Inflammatory macrophage (primary cell): ENCODE measurements at regions not wholly inside any gene's neighbourhood (a gene's known extent, or its start where the extent isn't known, plus 50 kb on each side); places are given as distances from the start of the nearest gene placed in this dataset.
"Not testable (repeated sequence)": the region's sequence is repeated elsewhere in the genome, so short reads cannot be mapped to it uniquely, and the experiment has no call there.

ENCODE experiments used
- DNase-seq, 2 donors: peaks; one replicate each; pipeline ENCODE4 v3.0.0-alpha.2; 2020 to 2022

GRCh38 chr22:49405590-49405989 is 422.1 kb downstream of the BRD1 start:
- DNase-seq, result no peak

GRCh38 chr22:49404576-49405241 is 423.0 kb downstream of the BRD1 start:
- DNase-seq, result no peak

DNA sequence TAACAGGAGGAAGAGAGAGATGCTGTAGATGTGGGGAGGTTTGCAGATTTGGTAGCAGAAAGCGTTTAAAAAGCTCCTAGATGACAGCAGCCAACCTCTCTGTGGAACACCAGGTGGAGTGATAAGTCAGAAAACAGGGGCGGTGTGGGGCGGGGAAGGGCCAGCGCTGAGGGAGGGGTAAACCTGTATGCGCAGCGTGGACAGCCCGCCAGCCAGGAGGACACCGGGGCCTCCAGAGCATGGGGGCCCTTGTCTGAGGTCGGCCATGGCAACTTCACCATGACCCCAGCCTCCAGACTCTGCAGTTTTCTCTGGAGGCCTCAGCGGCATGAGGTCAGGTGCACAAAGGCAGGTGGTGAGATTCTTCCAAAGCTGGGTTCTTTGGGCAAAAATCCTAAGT is 423.7 kb downstream of the BRD1 start:
- no peak for DNase-seq

DNA sequence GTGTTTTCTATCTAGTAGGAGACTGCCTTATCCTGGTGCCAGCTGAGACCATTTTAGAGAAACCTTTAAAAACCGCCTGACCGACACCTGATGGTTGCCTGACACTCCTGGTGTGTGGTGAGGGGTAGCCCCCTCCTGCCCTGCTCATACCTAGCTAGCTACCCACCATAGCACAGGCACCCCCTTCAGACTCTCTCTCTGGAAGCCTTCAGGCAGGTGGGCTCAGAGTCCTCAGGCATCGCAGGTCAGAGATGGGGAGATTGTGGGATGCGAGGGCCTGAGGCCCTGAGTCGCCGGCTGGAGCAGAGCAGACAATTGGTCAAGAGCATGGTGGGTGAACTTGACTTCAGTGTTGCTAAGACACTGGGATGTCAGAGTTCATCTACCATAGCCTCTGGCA is 424.6 kb downstream of the BRD1 start:
- DNase-seq, result no peak

DNA sequence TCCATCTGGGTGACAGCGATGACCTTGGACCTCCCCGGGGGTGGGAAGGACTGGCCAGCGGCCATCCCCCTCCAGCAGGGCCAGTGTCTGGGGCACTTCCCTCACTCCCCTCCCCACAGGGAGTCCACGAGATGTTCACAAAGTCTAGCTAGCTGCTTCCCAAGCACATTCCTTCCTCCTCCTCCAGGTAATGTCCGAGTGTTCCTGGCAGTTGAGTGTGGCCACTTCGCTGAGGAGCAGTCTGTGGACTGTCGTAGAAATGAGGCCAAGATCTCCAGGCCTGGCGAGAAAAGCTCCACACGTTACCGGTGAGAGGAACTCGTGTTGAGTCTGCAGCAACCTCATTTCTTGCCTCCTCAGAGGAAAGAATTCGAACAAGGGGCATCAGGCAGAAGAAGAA is 425.5 kb downstream of the BRD1 start:
- no peak for DNase-seq

GRCh38 chr22:49400941-49401598 is 426.6 kb downstream of the BRD1 start:
- no peak for DNase-seq

GRCh38 chr22:49400136-49400940 is 427.3 kb downstream of the BRD1 start:
- no peak for DNase-seq

DNA sequence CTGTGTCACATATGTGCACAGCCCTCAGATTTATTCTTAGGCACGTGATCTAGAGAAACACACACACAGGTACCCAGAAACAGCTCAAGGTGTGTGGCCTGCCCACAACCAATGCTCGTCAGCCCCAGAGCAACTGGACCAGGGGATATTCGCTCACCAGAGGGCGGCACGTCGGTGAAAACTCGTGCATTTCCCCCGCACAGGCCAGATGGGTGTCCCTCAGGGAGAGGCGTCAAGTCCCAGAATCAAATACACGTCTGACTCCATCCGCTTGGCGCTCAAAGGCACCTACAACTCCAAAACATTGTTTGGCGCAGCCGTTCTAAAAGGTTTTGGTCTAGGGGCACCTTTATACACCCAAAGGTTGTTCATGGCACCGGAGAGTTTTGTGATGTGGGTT is 429.0 kb downstream of the BRD1 start:
- no peak for DNase-seq

- DNase-seq, result no peak
Measured at GRCh38 chr22:49398115-49398514, 429.6 kb downstream of the BRD1 start.

DNA sequence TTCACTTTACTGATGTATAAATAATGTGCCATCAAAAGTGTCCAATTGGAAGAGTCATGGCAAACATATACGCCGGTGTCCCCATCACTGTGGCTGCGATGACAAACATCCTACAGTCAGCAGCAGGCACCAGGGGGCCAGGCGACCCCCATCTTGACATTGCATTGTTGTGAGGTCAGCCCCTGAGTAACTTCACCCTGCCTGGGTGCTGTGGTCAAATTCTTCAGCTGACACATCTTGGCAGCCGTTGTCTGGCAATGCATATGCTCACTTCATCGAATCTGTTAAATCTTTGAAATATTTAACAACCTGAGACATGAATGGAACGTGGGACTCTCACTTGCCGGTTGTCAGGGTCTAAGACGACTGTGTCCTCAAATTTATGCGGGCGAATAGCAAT is 430.9 kb downstream of the BRD1 start:
- DNase-seq, result no peak

DNA sequence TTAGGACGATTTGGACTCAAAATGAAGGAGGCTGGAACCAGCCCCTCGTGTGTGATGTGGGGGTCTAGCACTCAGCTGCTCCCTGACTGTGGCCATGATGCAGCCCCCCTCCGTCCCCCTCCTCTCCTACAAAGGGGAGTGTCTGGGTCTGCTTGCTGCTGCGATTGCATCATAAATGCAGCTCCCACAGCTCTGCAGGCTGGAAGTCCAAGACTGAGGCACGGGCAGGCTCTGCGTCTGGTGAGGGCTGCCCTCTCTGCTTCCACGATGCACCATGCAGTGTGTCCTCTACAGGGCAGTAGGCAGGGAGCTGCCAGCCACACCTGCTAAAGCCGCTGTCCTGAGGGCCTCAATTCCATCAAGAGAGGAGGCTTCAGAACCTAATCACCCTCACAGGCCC is 432.1 kb downstream of the BRD1 start:
- DNase-seq, result no peak

GRCh38 chr22:49395062-49395461 is 432.6 kb downstream of the BRD1 start:
- DNase-seq, result not testable (repeated sequence)

DNA sequence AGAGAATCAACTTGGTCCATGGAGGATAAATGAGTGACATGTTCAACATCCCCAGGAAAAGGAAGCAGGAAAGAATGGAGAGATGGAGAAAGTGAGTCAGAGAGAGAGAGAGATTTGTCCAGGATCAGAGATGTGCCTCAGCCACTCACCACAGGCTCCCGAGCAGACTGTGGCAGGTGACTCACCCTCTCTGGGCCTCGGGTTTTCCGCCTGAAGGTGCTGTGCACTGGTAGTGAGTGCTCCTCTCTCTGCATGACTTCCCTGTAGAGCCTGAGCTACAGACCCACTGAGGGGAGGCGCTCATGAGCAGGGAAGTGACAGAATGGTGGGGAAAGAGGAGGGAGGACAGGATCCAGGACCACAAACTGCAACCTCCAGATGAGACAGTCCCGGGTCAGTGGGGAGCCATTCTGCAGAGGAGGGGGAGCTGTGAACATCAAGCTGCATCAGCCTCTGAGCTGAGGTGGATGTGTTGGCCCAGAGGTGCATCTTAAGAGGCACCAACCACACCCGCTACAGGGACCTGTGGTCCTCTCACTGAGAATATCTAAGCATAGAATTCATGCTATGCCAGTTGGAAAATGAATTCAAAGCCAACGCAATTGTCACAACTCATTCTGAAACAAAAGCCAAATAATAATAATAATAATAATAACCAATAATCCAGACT is 433.4 kb downstream of the BRD1 start:
- no peak for DNase-seq

DNA sequence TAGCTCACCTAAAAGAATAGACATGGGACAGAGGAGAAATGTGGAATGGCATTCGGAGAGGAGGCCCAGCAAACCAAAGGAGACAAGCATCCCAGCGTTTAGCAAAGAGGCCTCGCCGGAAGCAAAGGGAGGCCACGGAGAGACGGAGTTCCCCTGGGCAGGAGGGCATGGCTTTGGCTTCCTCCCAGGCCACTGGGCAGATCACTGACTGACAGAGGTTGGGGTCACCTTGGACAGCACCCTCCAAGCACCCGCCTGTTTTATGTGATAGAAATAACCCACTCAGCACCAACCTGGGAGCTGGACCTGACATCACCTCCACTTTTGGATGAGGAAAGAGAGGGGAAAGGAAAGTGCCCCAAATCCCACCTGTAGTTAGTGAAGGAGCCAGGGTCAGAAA is 434.1 kb downstream of the BRD1 start:
- DNase-seq, result no peak

- DNase-seq, result no peak
Measured at GRCh38 chr22:49392841-49393510, 434.7 kb downstream of the BRD1 start.

GRCh38 chr22:49392247-49392646 is 435.4 kb downstream of the BRD1 start:
- no peak for DNase-seq

- DNase-seq, result no peak
Measured at GRCh38 chr22:49391436-49391835, 436.2 kb downstream of the BRD1 start.

GRCh38 chr22:49390954-49391353 is 436.7 kb downstream of the BRD1 start:
- no peak for DNase-seq

DNA sequence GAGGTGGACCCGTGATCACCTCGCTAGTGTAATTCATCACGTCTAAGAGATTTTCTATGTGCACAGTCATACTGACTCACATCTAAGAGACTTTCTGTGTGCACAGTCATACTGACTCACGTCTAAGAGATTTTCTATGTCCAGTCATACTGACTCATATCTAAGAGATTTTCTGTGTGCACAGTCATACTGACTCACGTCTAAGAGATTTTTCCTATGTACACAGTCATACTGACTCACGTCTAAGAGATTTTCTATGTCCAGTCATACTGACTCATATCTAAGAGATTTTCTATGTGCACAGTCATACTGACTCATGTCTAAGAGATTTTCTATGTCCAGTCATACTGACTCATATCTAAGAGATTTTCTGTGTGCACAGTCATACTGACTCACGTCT is 443.8 kb downstream of the BRD1 start:
- DNase-seq, result not testable (repeated sequence)

DNA sequence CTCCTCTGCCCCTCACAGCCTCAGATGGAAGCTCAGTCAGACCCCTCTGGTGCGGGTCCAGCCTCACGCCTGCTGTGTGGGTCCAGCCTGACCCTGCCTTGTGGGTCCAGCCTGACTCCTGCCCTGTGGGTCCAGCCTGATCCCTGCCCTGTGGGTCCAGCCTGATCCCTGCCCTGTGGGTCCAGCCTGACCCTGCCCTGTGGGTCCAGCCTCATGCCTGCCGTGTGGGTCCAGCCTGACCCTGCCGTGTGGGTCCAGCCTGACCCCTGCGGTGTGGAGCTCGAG is 445.3 kb downstream of the BRD1 start:
- DNase-seq, result no peak

- no peak for DNase-seq
Measured at GRCh38 chr22:49381595-49382450, 445.9 kb downstream of the BRD1 start.

GRCh38 chr22:49380828-49381114 is 446.9 kb downstream of the BRD1 start:
- DNase-seq, result no peak
